Stimulated activated effector memory CD8-positive, alpha-beta T cell treated with anti-CD3 and anti-CD28 coated beads, Interleukin-12 subunit alpha, Interleukin-12 subunit beta, amount 100 ng/mL, for 72 hours (primary cell): ENCODE measurements at regions not wholly inside any gene's neighbourhood (a gene's known extent, or its start where the extent isn't known, plus 50 kb on each side); places are given as distances from the start of the nearest gene placed in this dataset.
"Not testable (repeated sequence)": the region's sequence is repeated elsewhere in the genome, so short reads cannot be mapped to it uniquely, and the experiment has no call there.

Source experiments
- ATAC-seq: fragments of 150-1000 bp; cut with Tn5 transposase; 2 replicates; pipeline ENCODE4 v1.10.0; 2021
- DNase-seq, 2 donors: peaks; one replicate each; pipeline ENCODE4 v3.0.0; 2021 to 2022; ENCODE audit warnings: low spot score in 2 of 2
- H3K27ac Mint-ChIP-seq: one replicate; pipeline ENCODE4 v1.8.0; 2022; ENCODE audit warnings: mild to moderate bottlenecking, mixed read lengths
- H3K36me3 Mint-ChIP-seq: one replicate; pipeline ENCODE4 v1.8.0; 2022; ENCODE audit warnings: mild to moderate bottlenecking, mixed read lengths
- H3K4me1 Mint-ChIP-seq: one replicate; pipeline ENCODE4 v1.8.0; 2022; ENCODE audit warnings: mixed read lengths
- H3K4me3 Mint-ChIP-seq: one replicate; pipeline ENCODE4 v1.8.0; 2022; ENCODE audit warnings: mild to moderate bottlenecking, mixed read lengths
- H3K9me3 Mint-ChIP-seq: one replicate; pipeline ENCODE4 v1.8.0; 2022; ENCODE audit warnings: mixed read lengths

GRCh38 chr4:19615086-19615689 lies 636.5 kb upstream of the SLIT2 start:
- no peaks in the 10 kb centered on the region for H3K36me3 Mint-ChIP-seq
- no peaks in the 10 kb centered on the region for H3K4me1 Mint-ChIP-seq
- no peak for ATAC-seq
- no peak overlapping the region for H3K4me3 Mint-ChIP-seq
- no peak overlapping the region for H3K27ac Mint-ChIP-seq
- DNase-seq: no peak
- H3K9me3 Mint-ChIP-seq: peaks cover 21% of the 10 kb centered on the region

- ATAC-seq (no peak), DNase-seq (no peak)
- Mint-ChIP-seq H3K9me3 (peaks cover 22% of the 10 kb centered on the region), H3K27ac (no peak overlapping the region), H3K4me3 (no peak overlapping the region), H3K36me3 (no peaks in the 10 kb centered on the region), H3K4me1 (no peaks in the 10 kb centered on the region)
Observed at GRCh38 chr4:19614171-19614570, 637.5 kb upstream of the SLIT2 start.

DNA sequence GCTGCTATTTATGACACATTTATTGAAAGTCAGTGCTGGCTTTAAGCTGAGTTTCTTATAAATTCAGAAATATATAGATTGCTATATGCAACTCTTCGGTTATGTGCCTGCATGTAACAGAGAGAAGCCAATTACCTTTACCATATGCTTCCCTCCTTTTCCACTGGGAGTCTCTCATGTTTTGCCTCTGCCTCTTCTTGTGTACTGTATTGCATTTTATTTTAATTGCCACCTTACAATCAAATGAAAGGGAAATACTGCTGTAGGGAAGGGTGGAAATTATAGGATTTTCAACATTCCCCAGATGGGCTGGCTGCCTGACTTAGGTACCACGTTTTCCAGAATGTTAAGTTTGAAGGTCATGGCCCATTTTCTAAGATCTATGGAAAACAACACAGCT lies 655.4 kb upstream of the SLIT2 start:
- peaks cover 17% of the 10 kb centered on the region for H3K9me3 Mint-ChIP-seq
- H3K4me3 Mint-ChIP-seq: no peak overlapping the region
- no peak for ATAC-seq
- no peak overlapping the region for H3K27ac Mint-ChIP-seq
- H3K36me3 Mint-ChIP-seq: no peaks in the 10 kb centered on the region
- H3K4me1 Mint-ChIP-seq: no peaks in the 10 kb centered on the region
- no peak for DNase-seq

GRCh38 chr4:19592391-19592790 lies 659.3 kb upstream of the SLIT2 start:
- H3K9me3 Mint-ChIP-seq: peaks cover 18% of the 10 kb centered on the region
- no peaks in the 10 kb centered on the region for H3K36me3 Mint-ChIP-seq
- ATAC-seq (no peak), DNase-seq (no peak)
- no peaks in the 10 kb centered on the region for H3K4me1 Mint-ChIP-seq
- H3K27ac Mint-ChIP-seq: no peak overlapping the region
- H3K4me3 Mint-ChIP-seq: no peak overlapping the region

GRCh38 chr4:19583827-19584569 lies 667.7 kb upstream of the SLIT2 start:
- peaks cover 11% of the 10 kb centered on the region for H3K9me3 Mint-ChIP-seq
- ATAC-seq: no peak
- no peak overlapping the region for H3K27ac Mint-ChIP-seq

GRCh38 chr4:19580095-19580494 lies 671.6 kb upstream of the SLIT2 start:
- H3K4me1 Mint-ChIP-seq: no peaks in the 10 kb centered on the region
- H3K9me3 Mint-ChIP-seq: peaks cover 2% of the 10 kb centered on the region
- H3K4me3 Mint-ChIP-seq: no peak overlapping the region
- no peak overlapping the region for H3K27ac Mint-ChIP-seq
- no peaks in the 10 kb centered on the region for H3K36me3 Mint-ChIP-seq
- ATAC-seq (no peak), DNase-seq (no peak)

More at GRCh38 chr4:19583827-19584569, 667.7 kb upstream of the SLIT2 start:
- no peak overlapping the region for H3K4me3 Mint-ChIP-seq
- no peaks in the 10 kb centered on the region for H3K4me1 Mint-ChIP-seq
- no peaks in the 10 kb centered on the region for H3K36me3 Mint-ChIP-seq
- no peak for DNase-seq

GRCh38 chr4:19579608-19580007 lies 672.1 kb upstream of the SLIT2 start:
- H3K36me3 Mint-ChIP-seq: no peaks in the 10 kb centered on the region
- DNase-seq: no peak
- peaks cover 2% of the 10 kb centered on the region for H3K9me3 Mint-ChIP-seq
- no peak overlapping the region for H3K27ac Mint-ChIP-seq
- no peak overlapping the region for H3K4me3 Mint-ChIP-seq
- H3K4me1 Mint-ChIP-seq: no peaks in the 10 kb centered on the region
- ATAC-seq: no peak

GRCh38 chr4:19577097-19577496 lies 674.6 kb upstream of the SLIT2 start:
- DNase-seq (no peak), ATAC-seq (no peak)
- no peaks in the 10 kb centered on the region for H3K9me3 Mint-ChIP-seq

GRCh38 chr4:19575924-19576323 lies 675.8 kb upstream of the SLIT2 start:
- no peak overlapping the region for H3K4me3 Mint-ChIP-seq
- no peaks in the 10 kb centered on the region for H3K36me3 Mint-ChIP-seq
- H3K9me3 Mint-ChIP-seq: no peaks in the 10 kb centered on the region
- DNase-seq (no peak), ATAC-seq (no peak)
- H3K27ac Mint-ChIP-seq: no peak overlapping the region
- no peaks in the 10 kb centered on the region for H3K4me1 Mint-ChIP-seq

More at GRCh38 chr4:19577097-19577496, 674.6 kb upstream of the SLIT2 start:
- Mint-ChIP-seq H3K4me3 (no peak overlapping the region), H3K27ac (no peak overlapping the region), H3K4me1 (no peaks in the 10 kb centered on the region), H3K36me3 (no peaks in the 10 kb centered on the region)

- no peak for DNase-seq
- no peak overlapping the region for H3K4me3 Mint-ChIP-seq
- no peaks in the 10 kb centered on the region for H3K4me1 Mint-ChIP-seq
- no peaks in the 10 kb centered on the region for H3K36me3 Mint-ChIP-seq
- ATAC-seq: no peak
- peaks cover 31% of the 10 kb centered on the region for H3K9me3 Mint-ChIP-seq
- H3K27ac Mint-ChIP-seq: no peak overlapping the region
Observed at GRCh38 chr4:19566041-19566440, 685.7 kb upstream of the SLIT2 start.

DNA sequence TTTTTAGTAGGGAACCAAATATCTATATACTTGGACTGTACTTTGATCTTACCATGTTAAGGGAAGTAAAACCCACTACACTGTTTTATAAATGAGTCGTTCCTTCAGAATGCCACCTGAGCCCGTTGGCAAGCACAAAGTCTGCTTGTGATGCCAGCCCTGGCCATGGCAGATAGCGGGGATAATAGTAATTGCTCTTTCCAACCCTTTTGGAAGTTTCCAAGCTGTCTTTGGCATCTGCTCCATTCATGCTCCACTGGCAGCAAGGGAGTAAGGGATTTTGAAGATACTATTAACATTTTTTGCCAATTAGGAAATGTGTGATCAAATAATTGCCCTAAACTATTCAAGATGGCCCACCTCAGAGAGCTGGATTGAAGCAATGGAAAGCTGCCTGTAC lies 689.2 kb upstream of the SLIT2 start:
- Mint-ChIP-seq H3K36me3 (no peaks in the 10 kb centered on the region), H3K27ac (no peak overlapping the region), H3K4me1 (no peaks in the 10 kb centered on the region), H3K9me3 (peaks cover 20% of the 10 kb centered on the region), H3K4me3 (no peak overlapping the region)
- ATAC-seq (no peak), DNase-seq (no peak)

- DNase-seq (no peak), ATAC-seq (no peak)
- Mint-ChIP-seq H3K4me3 (no peak overlapping the region), H3K27ac (no peak overlapping the region), H3K4me1 (no peaks in the 10 kb centered on the region), H3K36me3 (no peaks in the 10 kb centered on the region), H3K9me3 (peaks cover 22% of the 10 kb centered on the region)
Observed at GRCh38 chr4:19557161-19557560, 694.5 kb upstream of the SLIT2 start.

GRCh38 chr4:19556276-19556675 lies 695.4 kb upstream of the SLIT2 start:
- peaks cover 16% of the 10 kb centered on the region for H3K9me3 Mint-ChIP-seq
- H3K4me1 Mint-ChIP-seq, H3K36me3 Mint-ChIP-seq, DNase-seq, H3K4me3 Mint-ChIP-seq, ATAC-seq, H3K27ac Mint-ChIP-seq: not testable (repeated sequence)

DNA sequence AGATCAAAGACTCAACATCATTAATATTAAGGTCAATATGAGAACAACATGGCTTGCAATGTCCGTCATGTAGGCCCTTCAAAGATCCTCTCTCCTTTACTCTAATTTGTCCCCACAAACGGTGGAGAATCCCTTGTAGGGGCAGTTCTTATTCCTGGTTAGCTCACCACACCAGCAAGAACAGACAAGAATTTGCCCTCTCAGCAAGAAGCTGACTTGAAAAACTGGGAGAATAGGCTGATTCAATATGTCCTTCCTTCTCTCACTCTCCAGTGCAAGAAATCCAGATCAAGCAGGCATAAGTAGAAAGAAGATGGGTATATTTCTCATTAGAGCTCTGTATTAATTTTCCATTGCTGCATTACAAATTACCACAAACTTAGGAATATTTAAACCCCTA lies 704.2 kb upstream of the SLIT2 start:
- no peak for DNase-seq
- peaks cover 3% of the 10 kb centered on the region for H3K9me3 Mint-ChIP-seq
- no peaks in the 10 kb centered on the region for H3K36me3 Mint-ChIP-seq
- no peak overlapping the region for H3K27ac Mint-ChIP-seq
- no peaks in the 10 kb centered on the region for H3K4me1 Mint-ChIP-seq
- no peak overlapping the region for H3K4me3 Mint-ChIP-seq
- ATAC-seq: no peak

DNA sequence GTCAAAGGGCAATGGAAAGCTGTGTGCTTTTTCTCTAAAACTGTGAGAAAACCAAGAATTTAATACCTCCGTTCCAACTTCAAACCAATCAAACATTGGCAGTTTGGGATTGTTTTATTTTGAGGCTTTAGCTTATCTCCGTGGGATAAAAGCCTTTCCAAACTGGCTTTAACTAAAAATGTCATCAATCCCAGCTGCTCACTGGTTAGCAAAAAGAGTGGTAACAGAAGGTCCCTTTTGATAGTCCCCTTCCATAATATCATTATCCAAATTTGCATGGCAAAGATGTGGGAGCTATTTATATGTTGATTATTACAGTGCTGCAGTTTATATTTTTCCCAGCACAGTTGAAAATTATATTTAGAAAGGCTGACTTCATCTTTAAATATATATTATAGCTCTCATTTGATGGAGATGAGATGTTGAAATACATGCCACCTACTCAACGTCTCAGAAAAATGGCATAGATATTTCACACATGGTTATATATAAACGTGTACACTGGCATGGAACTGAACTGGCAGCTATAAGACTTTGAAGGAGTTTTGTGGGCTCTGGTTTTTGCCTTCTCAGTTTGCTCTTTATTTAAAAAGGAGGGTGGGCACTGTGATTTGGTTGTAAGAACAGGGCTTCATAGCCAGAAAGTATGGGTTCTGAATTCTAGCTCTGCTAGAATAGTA lies 707.1 kb upstream of the SLIT2 start:
- no peak for DNase-seq

More for the DNA sequence above, 707.1 kb upstream of the SLIT2 start:
- Mint-ChIP-seq H3K9me3 (peaks cover 3% of the 10 kb centered on the region), H3K36me3 (no peaks in the 10 kb centered on the region), H3K4me3 (no peak overlapping the region), H3K4me1 (no peaks in the 10 kb centered on the region), H3K27ac (no peak overlapping the region)
- no peak for ATAC-seq
